Pancreas (tissue), 10 donors: ENCODE measurements at regions not wholly inside any gene's neighbourhood (a gene's known extent, or its start where the extent isn't known, plus 50 kb on each side); places are given as distances from the start of the nearest gene placed in this dataset.

Experiments used
- ATAC-seq, 4 donors: fragments of 200-7000 bp; cut with Tn5 transposase; one replicate each; pipeline versions ENCODE4 v1.8.0 to v1.9.1; 2020; ENCODE audit warnings: mild to moderate bottlenecking in 4 of 4, moderate library complexity in 4 of 4
- DNase-seq, 6 donors: peaks; one replicate each; pipeline ENCODE4 v3.0.0-alpha.2; 2020
- FAIRE-seq: peaks from 2 replicates; lab custom pipeline; 2012; peaks lifted over from hg19 to GRCh38; lab: Jason Lieb, UNC
- H3K27ac ChIP-seq, 4 donors: fragments of 200-600 bp; sonication (generic); 1 replicate in 3 of 4; 2 replicates in 1 of 4; pipeline versions ENCODE4 v1.5.0 to v1.8.0; 2020
- H3K27me3 ChIP-seq, 4 donors: fragments of 200-600 bp; one replicate each; pipeline ENCODE4 v1.8.0; 2021
- H3K36me3 ChIP-seq, 3 donors: fragments of 200-600 bp; sonication (generic) in 1 of 3; one replicate each; pipeline versions ENCODE4 v1.5.0 to v1.8.0; 2020 to 2021
- H3K4me1 ChIP-seq, 3 donors: fragments of 200-600 bp; one replicate each; pipeline ENCODE4 v1.8.0; 2021
- H3K4me3 ChIP-seq, 4 donors: fragments of 200-600 bp; sonication (generic) in 2 of 4; one replicate each; pipeline versions ENCODE4 v1.5.0 to v1.8.0; 2020 to 2021
- H3K9me3 ChIP-seq, 4 donors: fragments of 200-600 bp; one replicate each; pipeline ENCODE4 v1.8.0; 2021
- CTCF ChIP-seq, 4 donors: fragments of 200-600 bp; sonication (generic) in 3 of 4; IDR thresholded peaks; one replicate each; pipeline versions ENCODE4 v1.5.0 to v1.8.0; 2021; ENCODE audit warnings: antibody characterized with exemption in 4 of 4
- WGBS, 2 donors: extraction: QIAGEN DNeasy Blood & Tissue Kit; methylation state at CpG; one replicate each; pipeline ENCODE4 v1.1.7; 2013; 5-methylcytosine and 5-hydroxymethylcytosine counted together
- intact Hi-C, 3 donors: fragments of 100-400 bp; cut with DNase I; formaldehyde crosslinking; loops; one replicate each; pipeline versions ENCODE4 v1.11.1 to v1.14.2; 2022
- donor health status: healthy with polysubstance abuse.
- donor health status: DM: no; HTN: no; CAD: no; lungs with moderate emphysema.
- donor health status: DM: no; HTN: no; CAD: no.
- donor health status: control.
- donor health status: control.
- donor health status: Bipolar disorder and iron deficiency.
- donor health status: DM: yes; HTN: yes; CAD: no.
- donor health status: DM: no; HTN: no; CAD: no.
- donor health status: DM: no; HTN: no; CAD: no.
- donor health status: DM: yes; HTN: yes; CAD: no.

GRCh38 chr13:109345433-109345941, 440.9 kb downstream of the IRS2 start:
- no peaks in the 10 kb centered on the region for H3K27me3 ChIP-seq
- no peaks in the 10 kb centered on the region for H3K9me3 ChIP-seq
- no peaks in the 10 kb centered on the region for H3K4me1 ChIP-seq
- H3K36me3 ChIP-seq: no peaks in the 10 kb centered on the region
- FAIRE-seq (no peak), ATAC-seq (no peak), DNase-seq (no peak)
- 34 to 38% methylated on average over 5 of the region's 5 CpGs for WGBS, 2 donors
- TF ChIP-seq CTCF (IDR thresholded peaks at IDR 0.05): no peak
- H3K4me3 ChIP-seq: no peak overlapping the region
- intact Hi-C loops: no loop called here
- H3K27ac ChIP-seq: no peak overlapping the region

DNA sequence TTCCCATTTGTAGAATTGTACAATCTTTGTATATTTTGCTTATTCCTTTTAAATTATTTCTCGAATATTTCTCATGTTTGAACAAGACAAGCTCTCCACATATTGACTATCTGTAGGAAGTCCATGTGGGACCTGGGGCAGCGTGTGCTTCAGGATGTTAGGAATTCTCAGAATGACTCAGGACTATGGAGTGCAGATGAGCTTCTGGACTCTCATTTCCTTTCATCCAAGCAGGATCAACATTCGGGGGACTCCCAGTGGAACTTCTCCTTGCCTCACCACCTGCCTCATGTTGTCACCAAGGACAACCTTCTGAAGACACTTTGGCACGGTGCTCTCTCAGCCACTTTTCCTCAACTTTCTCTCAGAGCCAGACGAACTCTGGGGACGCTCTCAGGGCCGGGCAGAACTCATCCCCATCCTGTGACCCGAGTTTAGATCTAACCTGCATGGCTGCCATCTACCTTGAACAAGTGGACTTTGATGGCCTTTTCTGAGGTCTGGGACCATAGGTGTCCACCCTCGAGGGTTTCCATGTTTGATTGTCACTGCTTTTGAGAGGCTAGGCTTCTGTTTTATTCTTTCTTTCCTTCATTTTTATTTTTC, 441.7 kb downstream of the IRS2 start:
- FAIRE-seq: no peak
- intact Hi-C loops: no loop called here
- Histone ChIP-seq H3K4me3 (no peak overlapping the region), H3K36me3 (no peaks in the 10 kb centered on the region), H3K27me3 (no peaks in the 10 kb centered on the region), H3K4me1 (no peaks in the 10 kb centered on the region), H3K9me3 (no peaks in the 10 kb centered on the region), H3K27ac (no peak overlapping the region)
- no peak for DNase-seq
- no peak for TF ChIP-seq CTCF (IDR thresholded peaks at IDR 0.05)
- 52 to 73% methylated on average over 9 of the region's 9 CpGs for WGBS, 2 donors
- ATAC-seq: no peak

DNA sequence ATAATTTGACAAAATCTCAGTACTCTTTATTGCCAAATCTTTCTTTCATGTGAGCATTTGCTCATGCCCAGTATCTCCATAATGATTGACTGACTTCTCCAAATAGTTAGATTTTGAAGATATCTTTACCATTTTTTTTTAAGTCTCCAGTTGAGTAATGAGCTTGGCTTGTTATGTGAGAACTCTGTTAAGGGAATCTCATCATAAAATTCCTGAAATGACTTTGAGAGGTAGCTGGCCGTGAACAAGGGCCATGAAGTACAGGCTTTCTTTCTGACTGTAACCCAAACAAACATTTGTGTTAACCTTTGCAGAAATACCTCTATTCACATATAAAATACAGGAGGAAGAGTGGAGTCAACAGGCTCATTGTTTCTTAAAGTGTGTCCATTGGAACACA, 449.7 kb downstream of the IRS2 start:
- Histone ChIP-seq H3K36me3 (no peaks in the 10 kb centered on the region), H3K4me1 (no peaks in the 10 kb centered on the region), H3K4me3 (no peak overlapping the region), H3K27ac (no peak overlapping the region), H3K9me3 (no peaks in the 10 kb centered on the region), H3K27me3 (no peaks in the 10 kb centered on the region)
- FAIRE-seq (no peak), DNase-seq (no peak), ATAC-seq (peak in 2 of 4 donors; percentile 33 to 64)
- 39 to 41% methylated on average over 1 of the region's 1 CpG for WGBS, 2 donors
- intact Hi-C loops: no loop called here
- no peak for TF ChIP-seq CTCF (IDR thresholded peaks at IDR 0.05)

- Histone ChIP-seq H3K27me3 (no peaks in the 10 kb centered on the region), H3K4me3 (no peak overlapping the region), H3K27ac (no peak overlapping the region), H3K36me3 (no peaks in the 10 kb centered on the region), H3K4me1 (no peaks in the 10 kb centered on the region), H3K9me3 (no peaks in the 10 kb centered on the region)
- peak in 2 of 4 donors; percentile 30 to 50 for ATAC-seq
- TF ChIP-seq CTCF (IDR thresholded peaks at IDR 0.05): no peak
- no peak for DNase-seq
- 39 to 65% methylated on average over 8 of the region's 8 CpGs for WGBS, 2 donors
- FAIRE-seq: no peak
- intact Hi-C loops: no loop called here
Observed at GRCh38 chr13:109333893-109334651, 452.3 kb downstream of the IRS2 start.
